Endothelial cell of umbilical vein (primary cell): ENCODE measurements at regions not wholly inside any gene's neighbourhood (a gene's known extent, or its start where the extent isn't known, plus 50 kb on each side); places are given as distances from the start of the nearest gene placed in this dataset.

ENCODE experiments used
- BruUV-seq: library from RNA; stranded (reverse); fragments of 400-500 nt; replicated peaks from 2 replicates; lab custom pipeline; 2021; lab: Mats Ljungman, UMichigan
- CTCF ChIA-PET: fragments of 300-600, 350-600 bp; sonication (Branson Sonifier 250); formaldehyde crosslinking; loops from one replicate; lab custom pipeline; 2021; ENCODE audit warnings: antibody characterized with exemption, inconsistent platforms; lab: Charles Lee
- POLR2A ChIA-PET: fragments of 300-600, 350-600 bp; sonication (Branson Sonifier 250); formaldehyde crosslinking; loops from one replicate; lab custom pipeline; 2021; ENCODE audit warnings: antibody characterized with exemption, inconsistent platforms; lab: Charles Lee
- DNase-seq: peaks from one replicate; pipeline ENCODE4 v3.0.0-alpha.2; 2011; ENCODE audit warnings: low read depth, low spot score
- FAIRE-seq: peaks from 2 replicates; lab custom pipeline; 2011; peaks lifted over from hg19 to GRCh38; lab: Jason Lieb, UNC
- H2AFZ ChIP-seq: 2 replicates; pipeline ENCODE4 v1.6.0; 2012; ENCODE audit warnings: low read depth, low read length, control low read depth, inconsistent platforms
- H3K27ac ChIP-seq: 2 replicates; pipeline ENCODE4 v1.5.1; 2011; ENCODE audit warnings: low read depth, mild to moderate bottlenecking, control low read depth, low read length, moderate library complexity; ENCODE audit not compliant: insufficient read depth
- H3K27me3 ChIP-seq, 2 experiments: 2 replicates each; pipeline versions ENCODE4 v1.6.0 to v1.6.1; 2011; ENCODE audit warnings: low read length in 2 of 2, mixed read lengths in 1 of 2; ENCODE audit not compliant: control insufficient read depth in 2 of 2, insufficient read depth in 2 of 2
- H3K36me3 ChIP-seq, 2 experiments: 2 replicates in 1 of 2; 3 replicates in 1 of 2; pipeline ENCODE4 v1.5.1; 2011; ENCODE audit warnings: low read length in 2 of 2, mild to moderate bottlenecking in 1 of 2, moderate library complexity in 1 of 2; ENCODE audit not compliant: control insufficient read depth in 2 of 2, insufficient read depth in 2 of 2; ENCODE audit errors: extremely low read depth in 1 of 2
- H3K4me1 ChIP-seq: 3 replicates; pipeline ENCODE4 v1.5.1; 2011; ENCODE audit warnings: mild to moderate bottlenecking, low read length; ENCODE audit not compliant: control insufficient read depth, insufficient read depth; ENCODE audit errors: extremely low read depth
- H3K4me2 ChIP-seq: 2 replicates; pipeline ENCODE4 v1.6.1; 2011; ENCODE audit warnings: low read length, control low read depth, mixed read lengths; ENCODE audit not compliant: insufficient read depth
- H3K4me3 ChIP-seq, 3 experiments: fragments of 200-600 bp in 1 of 3; sonication (generic), shearing (Covaris generic) in 1 of 3; replicated peaks in 1 of 3; 2 replicates each; pipeline ENCODE4 v1.5.1; 2011 to 2016; ENCODE audit warnings: control low read depth in 3 of 3, low read length in 3 of 3, mild to moderate bottlenecking in 2 of 3, inconsistent platforms in 1 of 3, low read depth in 1 of 3, moderate library complexity in 1 of 3; ENCODE audit not compliant: insufficient read depth in 1 of 3
- H3K79me2 ChIP-seq: 2 replicates; pipeline ENCODE4 v1.6.0; 2012; ENCODE audit warnings: low read length, inconsistent platforms; ENCODE audit not compliant: control insufficient read depth, insufficient read depth
- H3K9ac ChIP-seq: replicated peaks from 2 replicates; pipeline ENCODE3; 2011; ENCODE audit warnings: low read length, control low read depth; ENCODE audit not compliant: insufficient read depth; ENCODE audit errors: extremely low read depth
- H3K9me1 ChIP-seq: replicated peaks from 3 replicates; pipeline ENCODE4 v1.6.0; 2011; ENCODE audit warnings: mild to moderate bottlenecking, low read length; ENCODE audit not compliant: control insufficient read depth, insufficient read depth; ENCODE audit errors: extremely low read depth
- H3K9me3 ChIP-seq: replicated peaks from 2 replicates; pipeline ENCODE4 v1.5.1; 2012; ENCODE audit warnings: low read length, inconsistent platforms; ENCODE audit not compliant: control insufficient read depth, insufficient read depth
- H4K20me1 ChIP-seq: replicated peaks from 2 replicates; pipeline ENCODE3; 2011; ENCODE audit warnings: mild to moderate bottlenecking, low read length; ENCODE audit not compliant: control insufficient read depth, insufficient read depth; ENCODE audit errors: extremely low read depth
- EZH2 ChIP-seq: IDR thresholded peaks from 2 replicates; pipeline ENCODE4 v1.6.1; 2012; ENCODE audit warnings: borderline replicate concordance, low read depth, mild to moderate bottlenecking, moderate library complexity, low read length, inconsistent platforms; ENCODE audit not compliant: severe bottlenecking
- FOS ChIP-seq: IDR thresholded peaks from 2 replicates; pipeline ENCODE4 v1.6.1; 2011; ENCODE audit warnings: mild to moderate bottlenecking, low read length, moderate library complexity, borderline replicate concordance; ENCODE audit not compliant: insufficient read depth
- GATA2 ChIP-seq: IDR thresholded peaks from 2 replicates; pipeline ENCODE4 v1.7.0; 2011; ENCODE audit warnings: low read depth, mild to moderate bottlenecking, moderate library complexity, mixed read lengths, low read length; ENCODE audit not compliant: insufficient read length, insufficient read depth
- JUN ChIP-seq: IDR thresholded peaks from 2 replicates; pipeline ENCODE4 v1.6.1; 2011; ENCODE audit warnings: borderline replicate concordance, low read depth; ENCODE audit not compliant: insufficient read length, insufficient read depth
- MYC ChIP-seq: IDR thresholded peaks from one replicate; pipeline ENCODE4 v1.6.1; 2011; ENCODE audit warnings: mild to moderate bottlenecking, low read depth, low read length
- POLR2A ChIP-seq: IDR thresholded peaks from 2 replicates; pipeline ENCODE4 v1.6.1; 2012; ENCODE audit warnings: low read depth, mild to moderate bottlenecking, control low read depth, low read length
- POLR2AphosphoS5 ChIP-seq: IDR thresholded peaks from 2 replicates; pipeline ENCODE4 v1.6.1; 2012; ENCODE audit warnings: low read depth, mild to moderate bottlenecking, control low read depth, low read length, moderate library complexity; ENCODE audit not compliant: insufficient read depth
- dilution Hi-C: fragments of 300-500 bp; cut with MboI; formaldehyde crosslinking; loops from one replicate; pipeline ENCODE4 v1.15.0; 2019; ENCODE audit warnings: low sequenced_read_pairs; ENCODE audit not compliant: extremely low pct_ligation_motif_present
- intact Hi-C: fragments of 100-400 bp; cut with micrococcal nuclease; formaldehyde crosslinking; loops from one replicate; pipeline ENCODE4 v1.10.0; 2022
- TF ChIP-seq, protein P1 (sequence below), 2 donors: IDR thresholded peaks; 1 replicate in 1 of 2; 2 replicates in 1 of 2; pipeline ENCODE4 v1.5.1; 2011; ENCODE audit warnings: low read length in 2 of 2, mild to moderate bottlenecking in 2 of 2, moderate library complexity in 2 of 2, control low read depth in 1 of 2, inconsistent platforms in 1 of 2, low read depth in 1 of 2; ENCODE audit not compliant: insufficient read depth in 1 of 2; ENCODE audit errors: extremely low read depth in 1 of 2
- TF ChIP-seq, protein P2 (sequence below): IDR thresholded peaks from 2 replicates; pipeline ENCODE4 v1.6.1; 2011; ENCODE audit not compliant: insufficient read depth, insufficient read length

DNA sequence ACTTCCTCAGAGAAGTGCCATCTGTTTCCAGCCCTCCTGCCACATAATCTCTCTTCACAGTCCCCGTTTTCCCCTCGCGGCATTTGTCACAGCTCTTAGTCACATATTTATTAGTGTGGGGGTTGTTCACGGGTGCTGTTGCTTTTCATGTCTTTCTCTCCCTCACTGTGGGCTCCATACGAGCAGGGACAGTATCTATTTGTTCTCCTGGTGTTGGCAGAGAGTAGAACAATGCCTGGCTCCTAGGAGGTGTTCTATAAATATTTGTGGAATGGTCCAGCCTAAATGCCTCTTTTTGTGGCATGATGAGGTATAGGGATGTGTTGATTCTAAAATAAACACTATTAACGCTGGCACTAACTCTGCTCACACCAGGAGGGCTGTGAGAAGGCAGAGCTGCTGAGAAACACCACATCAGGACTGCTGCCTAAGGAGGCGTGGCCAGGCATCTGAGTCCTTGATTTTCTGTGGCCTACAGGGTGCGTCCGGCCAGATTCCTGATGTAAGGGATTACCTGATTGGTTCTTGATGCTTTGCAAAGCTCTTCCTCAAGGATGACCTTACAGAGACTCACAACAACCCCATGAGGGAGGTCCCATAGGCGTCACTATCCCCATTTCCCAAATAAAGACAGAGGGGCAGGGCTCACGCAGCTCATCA is 219.8 kb upstream of the ARID1B start:
- H3K36me3 ChIP-seq = no peaks in the 10 kb centered on the region
- POLR2A ChIA-PET = no interaction called here
- no peak overlapping the region for H2AFZ ChIP-seq
- FAIRE-seq (no peak), DNase-seq (no peak)
- BruUV-seq = no TSS peak
- no peaks in the 10 kb centered on the region for H3K79me2 ChIP-seq
- H3K9me3 ChIP-seq = no peaks in the 10 kb centered on the region
- no peaks in the 10 kb centered on the region for H3K9me1 ChIP-seq
- dilution Hi-C loops = no loop called here
- no peaks in the 10 kb centered on the region for H4K20me1 ChIP-seq
- H3K4me2 ChIP-seq = no peak overlapping the region
- H3K4me1 ChIP-seq = no peaks in the 10 kb centered on the region
- H3K4me3 ChIP-seq = no peak overlapping the region
- H3K27ac ChIP-seq = no peak overlapping the region
- TF ChIP-seq JUN (no peak), GATA2 (no peak), FOS (no peak), EZH2 (no peak), MYC (no peak), POLR2AphosphoS5 (no peak), POLR2A (no peak)
- TF ChIP-seq, protein P1, sequence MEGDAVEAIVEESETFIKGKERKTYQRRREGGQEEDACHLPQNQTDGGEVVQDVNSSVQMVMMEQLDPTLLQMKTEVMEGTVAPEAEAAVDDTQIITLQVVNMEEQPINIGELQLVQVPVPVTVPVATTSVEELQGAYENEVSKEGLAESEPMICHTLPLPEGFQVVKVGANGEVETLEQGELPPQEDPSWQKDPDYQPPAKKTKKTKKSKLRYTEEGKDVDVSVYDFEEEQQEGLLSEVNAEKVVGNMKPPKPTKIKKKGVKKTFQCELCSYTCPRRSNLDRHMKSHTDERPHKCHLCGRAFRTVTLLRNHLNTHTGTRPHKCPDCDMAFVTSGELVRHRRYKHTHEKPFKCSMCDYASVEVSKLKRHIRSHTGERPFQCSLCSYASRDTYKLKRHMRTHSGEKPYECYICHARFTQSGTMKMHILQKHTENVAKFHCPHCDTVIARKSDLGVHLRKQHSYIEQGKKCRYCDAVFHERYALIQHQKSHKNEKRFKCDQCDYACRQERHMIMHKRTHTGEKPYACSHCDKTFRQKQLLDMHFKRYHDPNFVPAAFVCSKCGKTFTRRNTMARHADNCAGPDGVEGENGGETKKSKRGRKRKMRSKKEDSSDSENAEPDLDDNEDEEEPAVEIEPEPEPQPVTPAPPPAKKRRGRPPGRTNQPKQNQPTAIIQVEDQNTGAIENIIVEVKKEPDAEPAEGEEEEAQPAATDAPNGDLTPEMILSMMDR (IDR thresholded peaks at IDR 0.05; ENCODE audit: extremely low read depth in 1 of 2, insufficient read depth in 1 of 2, low read depth in 1 of 2, low read length in 2 of 2) = no peak
- TF ChIP-seq, protein P2, sequence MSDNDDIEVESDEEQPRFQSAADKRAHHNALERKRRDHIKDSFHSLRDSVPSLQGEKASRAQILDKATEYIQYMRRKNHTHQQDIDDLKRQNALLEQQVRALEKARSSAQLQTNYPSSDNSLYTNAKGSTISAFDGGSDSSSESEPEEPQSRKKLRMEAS = no peak
- CTCF ChIA-PET = no interaction called here
- intact Hi-C loops = no loop called here
- no peak overlapping the region for H3K9ac ChIP-seq
- H3K27me3 ChIP-seq = no peaks in the 10 kb centered on the region
